ENCODE measurements at regions not wholly inside any gene's neighbourhood (a gene's known extent, or its start where the extent isn't known, plus 50 kb on each side); places are given as distances from the start of the nearest gene placed in this dataset.

GRCh38 chr12:9381619-9382018 is 173.4 kb upstream of the PZP start:
- Histone ChIP-seq H3K9me3 (no peaks in the 10 kb centered on the region), H3K4me3 (no peak overlapping the region), H3K36me3 (no peaks in the 10 kb centered on the region), H3K4me1 (no peaks in the 10 kb centered on the region), H3K27me3 (no peaks in the 10 kb centered on the region), H3K27ac (no peak overlapping the region)
- 69 to 82% methylated on average over 2 of the region's 2 CpGs for WGBS, 2 donors
- DNase-seq, result no peak
- TF ChIP-seq POLR2AphosphoS5 (IDR thresholded peaks at IDR 0.05) (no peak), EP300 (IDR thresholded peaks at IDR 0.05) (no peak), POLR2A (IDR thresholded peaks at IDR 0.05) (no peak), CTCF (IDR thresholded peaks at IDR 0.05) (no peak)
- intact Hi-C loops (cut with DNase I), result no loop called here

- H3K4me1 ChIP-seq, result no peaks in the 10 kb centered on the region
- no peaks in the 10 kb centered on the region for H3K36me3 ChIP-seq
- H3K4me3 ChIP-seq, result no peak overlapping the region
- no peaks in the 10 kb centered on the region for H3K27me3 ChIP-seq
- intact Hi-C loops (cut with DNase I), result no loop called here
- H3K9me3 ChIP-seq, result no peaks in the 10 kb centered on the region
- no peak overlapping the region for H3K27ac ChIP-seq
- WGBS, 2 donors, result 93 to 95% methylated on average over 4 of the region's 4 CpGs
- DNase-seq, result no peak
- TF ChIP-seq EP300 (IDR thresholded peaks at IDR 0.05), result no peak
- no peak for TF ChIP-seq CTCF (IDR thresholded peaks at IDR 0.05)
- TF ChIP-seq POLR2A (IDR thresholded peaks at IDR 0.05), result no peak
- TF ChIP-seq POLR2AphosphoS5 (IDR thresholded peaks at IDR 0.05), result no peak
These were observed 172.5 kb upstream of the PZP start for GRCh38 chr12:9380650-9381049.

- Histone ChIP-seq H3K27me3 (no peaks in the 10 kb centered on the region), H3K4me3 (no peak overlapping the region), H3K36me3 (no peaks in the 10 kb centered on the region), H3K9me3 (no peaks in the 10 kb centered on the region), H3K4me1 (no peaks in the 10 kb centered on the region), H3K27ac (no peak overlapping the region)
- no peak for DNase-seq
- no peak for TF ChIP-seq EP300 (IDR thresholded peaks at IDR 0.05)
- TF ChIP-seq POLR2AphosphoS5 (IDR thresholded peaks at IDR 0.05), result no peak
- no peak for TF ChIP-seq POLR2A (IDR thresholded peaks at IDR 0.05)
- no peak for TF ChIP-seq CTCF (IDR thresholded peaks at IDR 0.05)
- 89 to 92% methylated on average over 11 of the region's 11 CpGs for WGBS, 2 donors
- intact Hi-C loops (cut with DNase I), result no loop called here
These were observed 171.0 kb upstream of the PZP start for GRCh38 chr12:9379023-9379742.

- Histone ChIP-seq H3K4me3 (no peak overlapping the region), H3K36me3 (no peaks in the 10 kb centered on the region), H3K4me1 (no peaks in the 10 kb centered on the region), H3K27ac (no peak overlapping the region), H3K27me3 (no peaks in the 10 kb centered on the region), H3K9me3 (no peaks in the 10 kb centered on the region)
- 50 to 69% methylated on average over 6 of the region's 6 CpGs for WGBS, 2 donors
- intact Hi-C loops (cut with DNase I), result no loop called here
- no peak for TF ChIP-seq CTCF (IDR thresholded peaks at IDR 0.05)
- no peak for TF ChIP-seq EP300 (IDR thresholded peaks at IDR 0.05)
- no peak for TF ChIP-seq POLR2AphosphoS5 (IDR thresholded peaks at IDR 0.05)
- TF ChIP-seq POLR2A (IDR thresholded peaks at IDR 0.05), result no peak
- no peak for DNase-seq
These were observed 170.2 kb upstream of the PZP start for GRCh38 chr12:9378430-9378835.

- Histone ChIP-seq H3K27me3 (no peaks in the 10 kb centered on the region), H3K4me3 (no peak overlapping the region), H3K36me3 (no peaks in the 10 kb centered on the region), H3K27ac (no peak overlapping the region), H3K4me1 (no peaks in the 10 kb centered on the region), H3K9me3 (no peaks in the 10 kb centered on the region)
- no peak for TF ChIP-seq POLR2AphosphoS5 (IDR thresholded peaks at IDR 0.05)
- no peak for TF ChIP-seq POLR2A (IDR thresholded peaks at IDR 0.05)
- no peak for TF ChIP-seq CTCF (IDR thresholded peaks at IDR 0.05)
- no peak for TF ChIP-seq EP300 (IDR thresholded peaks at IDR 0.05)
- intact Hi-C loops (cut with DNase I), result no loop called here
- WGBS, 2 donors, result 77 to 82% methylated on average over 2 of the region's 2 CpGs
- no peak for DNase-seq
These were observed 164.0 kb upstream of the PZP start for GRCh38 chr12:9372202-9372601.
